ENCODE measurements at regions not wholly inside any gene's neighbourhood (a gene's known extent, or its start where the extent isn't known, plus 50 kb on each side); places are given as distances from the start of the nearest gene placed in this dataset.

- H3K27ac ChIP-seq (ENCODE audit: insufficient read depth, low read length), result no peak overlapping the region
- no peak overlapping the region for H2AFZ ChIP-seq (replicated peaks; ENCODE audit: low read length, poor library complexity)
- no peak overlapping the region for H2AK9ac ChIP-seq (replicated peaks; ENCODE audit: low read depth, low read length, poor library complexity)
- no peaks in the 10 kb centered on the region for H3K27me3 ChIP-seq (ENCODE audit: control insufficient read depth, insufficient read depth, low read length)
- no TSS peak for BruUV-seq (replicated peaks)
- H2AK5ac ChIP-seq (ENCODE audit: low read depth, low read length), result no peak overlapping the region
- no peaks in the 10 kb centered on the region for H3K79me1 ChIP-seq (ENCODE audit: low read depth in 1 of 2, low read length in 2 of 2)
- POLR2A ChIA-PET (ENCODE audit: unreplicated experiment), result no interaction called here
- no peak overlapping the region for H2BK15ac ChIP-seq (ENCODE audit: low read depth, low read length)
- H3K56ac ChIP-seq (ENCODE audit: extremely low read depth, insufficient read depth, low read length), result no peak overlapping the region
- no peak overlapping the region for H2BK20ac ChIP-seq (ENCODE audit: low read depth, low read length)
- no peak overlapping the region for H4K5ac ChIP-seq (ENCODE audit: low read depth, low read length)
- H3K9ac ChIP-seq (ENCODE audit: low read depth, low read length), result no peak overlapping the region
- no peaks in the 10 kb centered on the region for H4K20me1 ChIP-seq (ENCODE audit: insufficient read depth, low read length)
- peaks cover 15% of the 10 kb centered on the region for H3K9me3 ChIP-seq (ENCODE audit: control insufficient read depth, insufficient read depth, low read length)
- H3K23ac ChIP-seq (ENCODE audit: low read depth, low read length), result no peak overlapping the region
- no peak overlapping the region for H3K18ac ChIP-seq (ENCODE audit: low read depth, low read length)
- no peak for ATAC-seq (ENCODE audit: low read depth)
- H3K4me2 ChIP-seq (ENCODE audit: low read depth, low read length), result no peak overlapping the region
- H3K4me3 ChIP-seq (ENCODE audit: insufficient read depth, low read depth, low read length), result no peak overlapping the region
- H3K14ac ChIP-seq (replicated peaks; ENCODE audit: low read depth, low read length), result no peak overlapping the region
- no CpG with 5 or more reads among the region's 2 CpGs for WGBS, 2 experiments (ENCODE audit: extremely low coverage in 2 of 2, insufficient read length in 1 of 2)
- CTCF ChIA-PET, result no interaction called here
- dilution Hi-C loops (cut with HindIII; ENCODE audit: low sequenced_read_pairs, unreplicated experiment) (no loop called here), in situ Hi-C loops (cut with MboI; ENCODE audit: low sequenced_read_pairs) (no loop called here), intact Hi-C loops (cut with micrococcal nuclease) (no loop called here)
- H3K9me1 ChIP-seq (ENCODE audit: insufficient read depth, low read length), result no peaks in the 10 kb centered on the region
- TF ChIP-seq POLR2A (IDR thresholded peaks at IDR 0.05; ENCODE audit: low read depth, low read length), result no peak
- no peak for TF ChIP-seq RCOR1 (IDR thresholded peaks at IDR 0.05; ENCODE audit: insufficient replicate concordance, low read length)
- no peak for TF ChIP-seq BHLHE40 (IDR thresholded peaks at IDR 0.05; ENCODE audit: low read depth, low read length)
- no peak for TF ChIP-seq NFE2L2 (IDR thresholded peaks at IDR 0.05; ENCODE audit: low read depth, low read length)
- no peak for TF ChIP-seq CTCF (conservative IDR thresholded peaks at IDR 0.05; ENCODE audit: low read depth, low read length)
- no peak for TF ChIP-seq SMC3 (IDR thresholded peaks at IDR 0.05; ENCODE audit: low read depth, low read length)
- no peak for TF ChIP-seq CEBPB (IDR thresholded peaks at IDR 0.05; ENCODE audit: low read depth, low read length)
- TF ChIP-seq CHD1 (IDR thresholded peaks at IDR 0.05; ENCODE audit: low read depth, low read length), result no peak
- no peak for TF ChIP-seq RAD21 (IDR thresholded peaks at IDR 0.05; ENCODE audit: low read length)
- TF ChIP-seq USF2 (IDR thresholded peaks at IDR 0.05; ENCODE audit: low read depth, low read length), result no peak
- no peak for TF ChIP-seq RFX5 (IDR thresholded peaks at IDR 0.05; ENCODE audit: low read depth, low read length)
- TF ChIP-seq MAFK (IDR thresholded peaks at IDR 0.05; ENCODE audit: low read depth, low read length), result no peak
- H2BK5ac ChIP-seq (ENCODE audit: low read depth, low read length, poor library complexity, severe bottlenecking), result no peak overlapping the region
- DNase-seq, result no peak
- no peaks in the 10 kb centered on the region for H3K4me1 ChIP-seq (ENCODE audit: control insufficient read depth, insufficient read depth, low read length)
- no peaks in the 10 kb centered on the region for H3K36me3 ChIP-seq (ENCODE audit: control insufficient read depth, insufficient read depth, low read length)
- H4K91ac ChIP-seq (ENCODE audit: insufficient read depth, low read depth, low read length), result no peak overlapping the region
- H2BK120ac ChIP-seq (ENCODE audit: low read depth, low read length), result no peak overlapping the region
- no peak overlapping the region for H3K4ac ChIP-seq (ENCODE audit: low read depth, low read length)
- H4K8ac ChIP-seq (ENCODE audit: low read depth in 2 of 2, low read length in 2 of 2), result no peak overlapping the region
Observed at GRCh38 chr10:8583096-8583495, 528.6 kb downstream of the GATA3 start.

All from IMR-90 (cell line).